HG03060 (cell line): ENCODE measurements at regions not wholly inside any gene's neighbourhood (a gene's known extent, or its start where the extent isn't known, plus 50 kb on each side); places are given as distances from the start of the nearest gene placed in this dataset.

ENCODE experiments used
- ATAC-seq: cut with Tn5 transposase; IDR thresholded peaks from one replicate; pipeline ENCODE4 v1.9.1; 2021; ENCODE audit warnings: low read depth, moderate number of reproducible peaks; ENCODE audit not compliant: unreplicated experiment

DNA sequence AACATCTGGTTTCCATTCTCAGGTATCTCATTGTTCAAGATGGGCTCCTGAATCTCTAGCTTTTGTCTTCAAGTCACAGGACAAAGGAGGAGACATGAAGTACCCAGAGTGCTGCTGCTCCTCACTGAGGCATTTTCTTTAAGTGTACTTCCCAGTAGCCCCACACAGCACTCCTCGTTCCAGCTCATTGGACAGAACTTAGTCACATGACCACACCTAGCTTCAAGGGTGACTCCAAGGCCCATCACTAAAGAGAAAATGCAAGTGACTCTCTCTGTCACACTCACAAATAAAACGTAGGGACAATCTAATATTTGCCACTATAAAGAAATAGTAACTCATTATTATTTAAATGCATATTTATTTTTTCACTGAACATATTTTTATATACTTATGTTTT lies 58.3 kb upstream of the NEUROD6 start:
- no peak for ATAC-seq

DNA sequence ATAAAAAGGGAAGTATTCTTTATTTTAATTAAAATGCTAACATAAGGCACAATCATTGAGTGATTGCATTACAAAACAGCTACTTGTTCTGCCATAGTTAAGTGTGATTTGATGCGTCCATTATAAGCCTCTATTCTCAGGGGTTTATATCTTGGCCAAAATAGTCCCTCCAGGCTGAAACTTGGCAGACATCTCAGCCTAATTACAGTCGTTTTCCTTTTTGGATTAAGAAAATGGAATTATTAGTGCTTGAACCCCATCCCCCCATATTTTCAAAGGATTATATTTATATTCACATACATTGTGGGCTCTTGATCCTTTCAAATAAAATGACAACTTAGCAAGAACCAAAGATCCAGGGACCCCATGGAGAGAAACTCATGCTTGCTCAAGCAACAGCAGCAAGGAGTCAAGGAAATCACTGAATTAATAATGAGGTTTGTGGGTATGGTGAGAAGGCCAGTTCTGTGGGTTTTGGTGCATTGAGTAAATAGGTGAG lies 66.7 kb upstream of the NEUROD6 start:
- ATAC-seq = no peak

DNA sequence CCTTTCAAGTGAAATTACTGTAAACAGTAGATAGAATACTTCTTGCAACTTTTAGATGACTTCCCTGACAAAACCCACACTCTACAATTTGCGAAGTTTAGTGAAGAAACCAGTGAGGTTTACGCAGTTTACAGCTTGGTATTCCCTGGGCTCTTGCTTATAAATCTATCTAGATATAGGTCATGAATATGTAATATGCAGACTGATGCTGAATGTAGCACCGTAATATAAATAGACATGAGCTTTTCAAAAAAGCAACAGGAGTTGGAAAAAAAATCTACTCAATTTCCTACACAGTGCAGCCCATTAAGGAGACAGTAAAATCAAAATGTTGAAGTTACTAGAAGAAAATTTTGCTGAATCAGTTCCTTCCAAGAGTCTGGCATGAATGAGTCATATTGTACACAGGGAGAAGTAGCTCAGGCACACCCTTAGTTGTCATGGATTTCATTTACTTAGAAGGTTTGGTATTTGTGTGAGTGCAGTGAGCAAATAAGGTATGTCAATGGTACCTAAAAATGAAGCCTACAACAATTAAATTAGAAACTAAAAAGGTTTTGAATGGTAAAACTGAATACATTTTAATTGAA lies 67.7 kb upstream of the NEUROD6 start:
- no peak for ATAC-seq

DNA sequence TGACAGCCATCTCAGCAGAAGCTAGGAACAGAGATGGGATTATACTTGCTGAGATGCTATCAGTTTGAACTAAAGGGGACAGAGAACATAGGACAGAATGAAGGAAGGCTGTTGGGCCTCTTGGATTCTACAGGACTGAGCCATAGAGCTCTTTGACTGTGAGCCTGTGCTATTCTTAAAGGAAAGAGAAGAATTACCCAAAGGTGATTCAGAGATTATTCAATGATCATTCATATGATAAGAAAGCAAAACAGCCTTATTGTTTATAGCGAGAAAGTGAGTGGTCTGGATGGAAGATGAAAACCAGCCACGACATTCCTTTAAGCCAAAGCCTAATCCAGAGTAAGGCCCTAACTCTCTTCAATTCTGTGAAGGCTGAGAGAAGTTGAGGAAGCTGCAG lies 69.7 kb upstream of the NEUROD6 start:
- no peak for ATAC-seq

DNA sequence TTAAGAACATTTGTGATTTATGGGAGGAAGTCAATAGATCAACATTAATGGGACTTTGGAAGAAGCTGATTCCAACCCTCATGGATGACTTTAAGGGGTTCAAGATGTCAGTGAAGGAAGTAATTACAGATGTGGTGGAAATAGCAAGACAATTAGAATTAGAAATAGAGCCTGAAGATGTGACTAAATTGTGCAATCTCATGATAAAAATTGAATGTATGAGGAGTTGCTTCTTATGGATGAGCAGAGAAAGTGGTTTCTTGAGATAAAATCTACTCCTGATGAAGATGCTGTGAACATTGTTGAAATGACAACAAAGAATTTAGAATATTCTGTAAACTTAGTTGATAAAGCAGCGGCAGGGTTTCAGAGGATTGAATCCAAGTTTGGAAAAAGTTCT lies 70.9 kb upstream of the NEUROD6 start:
- no peak for ATAC-seq

DNA sequence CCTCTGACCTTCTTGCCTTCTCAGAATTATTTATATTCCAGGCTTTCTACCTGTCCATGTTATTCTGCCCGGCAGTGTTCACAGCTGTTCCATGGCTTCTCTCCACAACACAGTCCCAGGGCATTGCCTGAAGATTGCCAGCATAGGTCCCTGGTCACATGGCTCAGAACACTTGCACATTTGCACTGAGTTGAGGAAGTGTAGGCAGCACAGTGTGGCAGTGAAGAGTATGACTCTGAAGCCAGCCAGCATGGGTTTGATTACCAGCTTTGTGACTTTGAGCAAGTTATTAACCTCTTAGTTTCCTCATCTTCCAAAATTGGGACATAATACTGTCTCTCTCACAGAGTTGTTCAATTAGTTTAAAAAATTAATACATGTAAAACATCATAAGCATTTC lies 73.2 kb upstream of the NEUROD6 start:
- no peak for ATAC-seq

DNA sequence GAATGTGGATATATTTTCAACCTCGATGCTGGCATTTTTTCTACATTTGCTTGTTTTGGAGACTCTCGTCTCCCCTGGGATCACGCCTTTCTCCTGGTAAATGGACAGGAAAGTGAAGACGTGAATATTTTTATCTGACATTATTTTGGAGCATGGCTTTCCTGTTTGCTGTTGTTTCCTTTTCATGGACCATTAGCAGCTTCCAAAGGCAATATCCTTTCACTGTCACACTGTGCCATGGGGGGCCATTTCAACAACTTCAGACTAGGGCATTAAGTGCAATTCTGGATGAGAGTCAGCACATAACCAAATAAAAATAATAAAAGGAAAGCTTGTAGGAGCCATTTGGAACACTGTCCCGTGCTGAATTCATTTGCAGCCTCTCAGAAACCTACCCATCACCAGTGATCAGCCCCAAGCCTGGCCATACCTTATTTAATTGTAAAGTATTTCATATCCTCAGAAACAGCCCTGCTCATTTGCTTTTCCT lies 75.9 kb upstream of the NEUROD6 start:
- ATAC-seq = no peak

DNA sequence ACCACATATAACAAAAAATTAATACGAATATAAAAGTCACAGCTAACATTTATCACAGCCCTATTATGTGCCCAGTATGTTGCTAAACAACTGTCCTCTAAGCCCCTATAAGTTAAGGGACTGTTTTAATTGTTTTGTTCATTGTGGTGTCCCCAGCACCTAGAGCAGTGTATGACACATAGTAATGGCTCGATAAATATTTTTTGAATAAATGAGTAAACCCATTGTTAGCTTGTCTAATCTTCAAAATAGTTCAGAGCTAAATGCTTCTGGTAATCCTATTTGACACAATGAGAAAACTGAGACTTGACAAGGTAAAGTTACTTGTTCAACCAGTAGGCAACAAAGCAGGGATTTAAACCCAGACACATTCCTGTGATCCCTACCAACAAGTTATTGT lies 78.4 kb upstream of the NEUROD6 start:
- no peak for ATAC-seq

DNA sequence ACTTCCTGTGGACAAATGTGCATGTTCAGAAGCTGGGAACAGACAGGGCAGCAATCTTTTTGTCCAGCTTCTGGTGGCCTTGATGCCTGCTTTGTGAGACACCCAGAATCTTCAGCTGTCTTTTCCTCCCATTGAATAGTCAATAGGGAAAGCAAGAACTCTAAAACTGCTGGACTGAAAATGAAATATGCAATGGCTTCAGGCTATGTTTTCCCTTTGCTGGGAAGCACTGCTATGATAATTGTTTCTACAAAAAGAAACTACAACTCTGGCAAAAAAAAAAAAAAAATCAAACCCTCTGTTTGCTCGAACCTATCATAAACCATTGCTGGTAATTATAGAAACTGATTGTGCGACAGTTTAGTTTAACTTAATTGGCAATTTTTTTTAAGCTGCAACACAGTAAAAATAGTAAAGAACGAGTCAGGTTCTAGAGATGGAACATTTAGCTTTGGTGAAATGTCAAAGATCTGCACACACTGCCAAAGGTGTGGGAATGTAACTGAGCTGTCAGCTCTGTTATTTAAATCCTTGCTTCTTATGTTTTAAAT lies 79.1 kb upstream of the NEUROD6 start:
- ATAC-seq = no peak

DNA sequence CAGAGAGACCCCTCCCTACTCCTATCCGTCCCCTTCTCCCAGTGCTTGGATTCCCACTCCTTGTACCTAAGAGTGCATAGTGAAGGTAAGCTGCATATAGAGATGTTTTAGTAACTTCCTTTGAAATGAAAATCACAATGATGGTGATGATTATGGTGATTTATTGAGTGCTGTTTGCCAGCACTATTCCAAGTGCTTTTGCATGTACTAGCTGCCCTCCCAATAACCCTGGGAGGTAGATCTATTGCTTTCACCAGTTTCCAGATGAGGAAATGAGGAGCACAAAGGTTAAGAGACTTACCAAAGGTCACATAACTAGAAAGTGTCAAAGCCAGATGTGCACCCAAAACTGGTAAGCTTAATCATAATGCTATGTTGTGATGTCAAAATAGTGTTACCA lies 80.4 kb upstream of the NEUROD6 start:
- no peak for ATAC-seq

DNA sequence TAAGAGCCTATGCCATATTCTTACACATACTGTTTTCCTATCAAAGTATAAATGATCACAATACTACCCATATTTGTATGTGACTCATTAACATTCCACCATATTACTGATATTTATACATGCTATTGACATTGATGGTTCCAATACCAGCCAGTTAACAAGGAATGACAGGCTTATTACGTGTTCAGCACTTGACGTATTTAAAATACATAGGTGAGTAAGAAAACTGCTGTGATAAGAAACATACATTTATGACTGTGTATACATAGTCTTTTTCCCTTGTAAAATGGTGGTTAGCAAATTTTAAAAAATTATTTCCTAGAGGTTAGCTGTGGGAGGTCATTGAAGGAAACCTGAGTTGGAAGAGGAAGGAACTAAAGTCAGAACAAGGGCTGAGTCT lies 81.1 kb upstream of the NEUROD6 start:
- no peak for ATAC-seq

DNA sequence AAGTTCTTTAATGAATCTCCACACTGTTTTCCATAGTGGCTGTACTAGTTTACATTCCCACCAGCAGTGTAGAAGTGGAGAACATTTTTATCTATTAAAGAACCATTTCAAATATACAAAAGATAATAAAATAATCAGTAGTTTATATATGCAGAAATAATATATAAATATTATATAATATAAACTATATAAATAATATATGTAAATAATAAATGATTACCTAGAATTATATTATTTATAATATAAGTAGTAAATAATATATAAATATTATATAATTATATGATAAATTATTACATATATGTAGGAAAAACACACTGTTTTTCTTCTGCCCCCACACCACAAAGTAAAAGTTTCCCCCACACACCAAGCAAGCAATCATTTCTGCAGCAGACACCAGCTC lies 83.5 kb upstream of the NEUROD6 start:
- ATAC-seq = no peak

DNA sequence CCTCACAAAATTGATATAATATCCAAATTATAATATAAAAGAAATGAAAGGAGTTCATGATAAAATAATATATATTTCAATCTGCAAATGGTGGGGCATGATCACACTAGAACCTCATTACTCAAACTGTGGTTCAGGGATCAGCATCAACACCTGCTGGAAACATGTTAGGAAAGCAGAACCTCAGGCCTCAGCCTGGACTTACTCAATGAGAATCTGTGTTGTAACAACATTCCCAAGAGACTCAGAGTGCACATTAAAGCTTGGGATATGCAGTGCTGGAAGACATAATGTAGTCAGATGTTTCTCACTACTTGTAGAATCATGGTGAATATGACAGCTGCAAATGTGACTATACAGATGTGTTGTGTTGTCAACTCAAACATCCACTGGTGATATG lies 81.7 kb upstream of the ITPRID1 start:
- ATAC-seq = no peak

DNA sequence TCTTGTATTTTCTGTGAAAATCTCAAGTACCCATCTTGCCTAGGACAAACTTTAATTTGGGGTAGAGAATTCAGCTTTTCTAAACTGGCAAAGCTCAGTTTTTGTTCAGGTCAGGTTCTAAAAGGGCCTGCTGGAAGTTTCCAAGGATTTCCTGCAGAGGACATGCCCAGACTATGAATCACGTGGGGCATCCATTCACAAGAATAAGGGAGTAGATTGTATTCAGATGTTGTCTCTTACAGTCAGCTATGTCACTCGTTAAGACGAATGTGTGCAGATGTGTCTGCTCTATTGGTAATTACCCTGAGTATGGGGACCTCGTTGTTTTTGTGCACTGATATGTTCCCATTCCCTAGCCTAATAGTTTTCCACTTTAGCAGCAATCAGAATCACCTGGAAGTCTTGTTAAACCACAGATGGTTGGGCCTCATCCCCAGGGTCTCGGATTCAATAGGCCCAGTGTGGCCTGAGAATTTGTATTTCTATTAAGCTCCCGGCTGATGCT lies 81.0 kb upstream of the ITPRID1 start:
- no peak for ATAC-seq

DNA sequence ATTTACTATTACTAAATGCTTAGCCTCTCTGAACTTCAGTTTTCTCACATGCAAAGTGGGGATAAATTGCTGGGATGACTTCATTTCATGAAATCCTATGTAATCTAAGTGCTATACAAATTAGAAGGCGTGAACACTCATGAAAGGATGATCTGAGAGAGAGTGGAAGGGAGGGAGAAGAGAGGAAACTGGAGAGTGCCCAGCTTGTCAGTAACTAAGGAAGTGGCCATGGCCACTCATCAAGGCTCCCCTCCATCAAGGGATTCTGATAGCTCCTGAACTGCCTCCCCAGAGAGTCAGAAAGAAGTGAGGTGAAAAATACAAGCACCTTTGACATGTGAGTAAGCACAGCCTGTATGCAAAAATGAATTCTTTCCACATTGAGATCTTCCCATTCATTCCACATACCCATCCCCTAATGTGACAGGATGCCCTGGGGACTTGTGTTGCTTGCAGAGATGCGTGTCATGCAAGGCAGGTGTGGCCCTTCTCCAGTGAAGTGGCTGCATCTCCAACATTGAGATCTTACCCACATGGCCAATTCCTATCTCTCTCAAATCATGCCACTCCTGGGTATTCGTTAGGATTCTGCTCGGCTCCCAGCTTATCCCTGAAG lies 76.5 kb upstream of the ITPRID1 start:
- no peak for ATAC-seq

DNA sequence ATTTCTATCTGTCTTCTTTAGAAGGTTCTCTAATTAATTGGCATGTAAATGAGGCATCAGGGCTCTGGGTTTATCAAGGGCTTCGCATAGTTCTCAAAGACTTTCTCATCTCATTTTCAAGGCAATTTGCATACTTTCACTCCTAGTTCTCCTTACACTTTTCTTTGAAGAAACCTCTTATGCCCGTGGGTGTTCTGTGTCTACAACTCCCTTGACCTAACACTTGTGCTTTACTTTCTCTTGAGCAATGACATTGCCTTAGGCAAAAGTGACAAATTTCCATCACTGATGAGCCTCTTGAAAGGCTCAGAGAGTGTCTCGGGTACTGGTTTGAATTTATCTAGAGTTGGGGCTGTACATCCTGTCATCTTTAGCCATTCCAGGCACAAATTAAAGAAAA lies 74.7 kb upstream of the ITPRID1 start:
- no peak for ATAC-seq

DNA sequence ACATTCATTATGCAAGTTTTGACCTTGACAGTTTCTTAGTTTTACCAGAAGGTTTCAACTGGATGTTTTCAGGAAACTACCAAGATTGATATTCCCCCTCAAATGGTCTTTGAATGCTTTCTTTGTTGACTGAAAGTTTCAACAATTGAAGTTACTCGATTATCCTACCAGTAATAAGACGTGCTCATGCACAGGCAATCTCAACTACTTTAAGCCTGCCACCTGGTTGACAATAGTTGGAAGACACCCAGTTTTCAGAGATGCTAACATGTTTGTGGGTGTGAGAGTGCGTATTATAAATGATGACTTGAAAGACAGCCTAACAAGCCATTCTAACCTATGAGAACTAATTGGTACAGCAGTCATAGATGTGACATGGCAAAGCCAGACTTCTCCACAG lies 73.4 kb upstream of the ITPRID1 start:
- no peak for ATAC-seq

DNA sequence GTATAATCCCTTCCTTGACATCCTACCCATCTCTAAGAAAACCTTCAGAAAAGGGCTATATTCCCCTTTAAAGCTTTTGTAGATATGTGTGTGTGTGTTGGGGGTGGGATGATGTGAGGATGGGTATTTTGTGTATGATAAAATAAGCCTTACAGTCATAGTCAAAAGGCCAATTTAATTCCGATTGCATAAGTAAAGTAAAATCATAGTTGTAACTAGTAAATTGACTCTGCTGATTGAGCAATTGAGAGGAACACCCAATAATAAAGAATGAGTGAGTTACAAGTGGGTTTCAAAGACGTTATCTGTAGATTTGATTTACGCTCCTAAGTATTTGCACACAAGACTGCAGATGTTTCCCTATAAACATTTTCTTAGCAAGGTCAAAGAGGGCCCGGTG lies 71.3 kb upstream of the ITPRID1 start:
- ATAC-seq = no peak

DNA sequence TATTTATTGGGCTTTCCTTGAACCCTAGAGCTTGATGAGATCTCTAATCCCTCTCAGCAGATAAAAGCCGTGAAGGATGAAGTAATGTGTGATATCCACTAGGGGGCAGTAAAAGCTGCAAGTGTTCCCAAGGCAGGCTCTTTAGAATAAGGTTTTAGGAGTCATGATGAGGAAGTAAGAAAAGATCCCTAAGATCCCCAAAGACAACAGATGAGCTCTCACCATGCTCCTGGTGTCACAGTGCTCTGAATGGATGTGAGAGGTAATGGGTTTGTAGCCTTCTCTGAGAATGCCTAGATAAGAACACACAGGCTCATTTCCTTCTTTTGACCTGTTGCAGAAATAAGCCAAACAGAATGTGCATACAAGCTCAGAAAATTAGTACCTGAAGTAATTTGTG lies 70.4 kb upstream of the ITPRID1 start:
- ATAC-seq = peak; percentile 79

DNA sequence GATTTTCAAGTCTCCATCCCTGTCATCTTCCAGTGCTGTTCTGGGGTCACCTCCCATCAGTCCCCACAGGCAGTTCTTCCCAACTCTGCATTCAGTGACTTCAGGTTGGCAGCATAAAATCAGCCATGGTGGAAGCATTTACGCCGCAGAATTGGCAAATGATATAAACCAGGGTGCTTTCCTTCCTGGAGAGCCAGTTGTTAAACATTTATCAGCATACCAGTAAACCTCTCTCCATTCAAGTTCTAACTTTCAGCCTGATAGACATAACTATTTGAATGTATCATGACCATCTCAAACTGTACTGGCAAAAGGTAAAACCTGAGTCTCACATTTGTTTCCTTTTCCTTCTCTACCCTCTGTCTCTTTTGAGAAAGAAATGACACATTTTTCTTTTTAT lies 69.7 kb upstream of the ITPRID1 start:
- ATAC-seq = no peak

DNA sequence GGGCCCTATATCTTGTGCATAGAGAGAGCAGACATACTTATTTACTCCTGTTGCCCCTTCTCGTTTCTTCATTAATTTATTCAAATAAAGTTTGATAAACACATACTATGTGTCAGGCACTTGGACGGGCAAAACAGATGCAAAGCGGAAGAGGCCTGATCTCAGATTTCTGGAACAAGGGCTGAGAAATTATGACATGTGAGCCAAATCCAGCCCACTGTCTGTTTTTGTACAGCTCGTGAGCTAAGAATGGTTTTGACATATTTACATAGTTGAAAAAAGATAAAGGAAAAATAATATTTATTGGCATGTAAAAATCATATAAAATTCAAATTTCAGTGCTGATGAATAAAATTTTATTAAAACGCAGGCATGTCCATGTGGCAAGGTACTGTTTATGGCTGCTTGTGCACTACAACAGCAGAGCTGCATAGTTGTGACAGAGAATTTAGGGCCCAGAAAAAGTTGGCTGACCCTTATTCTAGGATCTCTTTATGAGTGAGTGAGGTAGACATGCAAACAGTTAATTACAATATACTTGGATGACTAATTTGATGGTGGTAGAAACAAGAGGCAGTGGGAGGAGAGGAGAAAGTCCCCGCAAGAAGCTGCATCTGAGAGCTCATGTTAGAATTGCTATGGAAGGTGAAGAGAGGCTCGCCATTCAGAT lies 68.1 kb upstream of the ITPRID1 start:
- ATAC-seq = no peak

DNA sequence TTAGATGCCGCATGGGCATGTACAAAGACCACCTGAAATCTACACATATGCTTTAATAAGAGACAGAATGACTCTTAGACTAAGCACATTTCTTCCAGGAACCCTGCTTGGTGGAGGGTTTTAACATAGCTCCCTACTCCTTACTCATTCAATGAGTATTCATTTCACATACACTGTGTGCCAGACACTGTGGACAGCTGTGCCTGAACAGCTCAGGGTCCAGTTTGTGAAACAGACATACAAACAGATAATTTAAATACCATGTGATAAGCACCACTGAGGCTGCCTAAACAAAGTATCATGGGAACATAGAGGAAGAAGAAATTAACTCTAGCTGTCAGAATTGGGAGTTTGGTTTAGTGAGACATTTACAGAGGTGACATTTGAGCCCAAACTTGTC lies 65.2 kb upstream of the ITPRID1 start:
- no peak for ATAC-seq
